A673 (cell line): ENCODE measurements at regions not wholly inside any gene's neighbourhood (a gene's known extent, or its start where the extent isn't known, plus 50 kb on each side); places are given as distances from the start of the nearest gene placed in this dataset.

Experiments
- BruUV-seq: library from RNA; stranded (reverse); fragments of 400-500 nt; replicated peaks from 2 replicates; lab custom pipeline; 2021; lab: Mats Ljungman, UMichigan
- CTCF ChIA-PET: fragments of 300-600 bp; sonication (Branson Sonifier 250); formaldehyde crosslinking; loops from one replicate; lab custom pipeline; 2022; ENCODE audit warnings: antibody characterized with exemption; lab: Charles Lee
- POLR2A ChIA-PET: fragments of 300-600 bp; sonication (Branson Sonifier 250); formaldehyde crosslinking; loops from one replicate; lab custom pipeline; 2022; ENCODE audit warnings: antibody characterized with exemption; ENCODE audit not compliant: low non-redundant PET; lab: Charles Lee
- DNase-seq: peaks from one replicate; pipeline ENCODE4 v3.0.0-alpha.2; 2015; ENCODE audit warnings: low spot score
- H3K27ac ChIP-seq: fragments of 200-600 bp; sonication (generic); 2 replicates; pipeline ENCODE4 v1.5.1; 2016; ENCODE audit warnings: mixed run types, low read depth, mild to moderate bottlenecking, mixed read lengths, antibody characterized with exemption, low read length; ENCODE audit not compliant: poor library complexity, severe bottlenecking
- H3K27me3 ChIP-seq: fragments of 200-600 bp; sonication (generic); replicated peaks from 2 replicates; pipeline ENCODE4 v1.6.1; 2017; ENCODE audit warnings: mixed run types, low read depth, mild to moderate bottlenecking, mixed read lengths, antibody characterized with exemption, low read length; ENCODE audit not compliant: insufficient read depth, poor library complexity
- H3K36me3 ChIP-seq: fragments of 200-600 bp; sonication (generic); 2 replicates; pipeline ENCODE4 v1.6.1; 2016; ENCODE audit warnings: mixed run types, mild to moderate bottlenecking, mixed read lengths, antibody characterized with exemption, low read length; ENCODE audit not compliant: insufficient read depth, poor library complexity, severe bottlenecking
- H3K4me1 ChIP-seq: fragments of 200-600 bp; sonication (generic); 2 replicates; pipeline ENCODE4 v1.6.1; 2017; ENCODE audit warnings: mixed run types, mild to moderate bottlenecking, mixed read lengths, antibody characterized with exemption, low read length; ENCODE audit not compliant: insufficient read depth, poor library complexity, severe bottlenecking
- H3K4me3 ChIP-seq: fragments of 200-600 bp; sonication (generic); 2 replicates; pipeline ENCODE4 v1.5.1; 2016; ENCODE audit warnings: low read depth, mixed run types, mild to moderate bottlenecking, mixed read lengths, low read length; ENCODE audit not compliant: poor library complexity, severe bottlenecking
- H3K9me3 ChIP-seq: fragments of 200-600 bp; sonication (generic); 2 replicates; pipeline ENCODE4 v1.6.1; 2016; ENCODE audit warnings: mixed run types, low read depth, mild to moderate bottlenecking, mixed read lengths, antibody characterized with exemption, low read length; ENCODE audit not compliant: poor library complexity, severe bottlenecking
- CTCF ChIP-seq: fragments of 300-800, 200-600 bp; sonication (generic); conservative IDR thresholded peaks from 2 replicates; pipeline ENCODE4 v1.5.1; 2017; ENCODE audit warnings: low read depth, mild to moderate bottlenecking, antibody characterized with exemption, low read length, moderate library complexity, mixed read lengths
- EZH2 ChIP-seq: fragments of 200-600 bp; sonication (generic); IDR thresholded peaks from 2 replicates; pipeline ENCODE4 v1.6.1; 2017; ENCODE audit warnings: borderline replicate concordance, low read depth, mild to moderate bottlenecking, mixed read lengths, antibody characterized with exemption, low read length; ENCODE audit not compliant: poor library complexity, severe bottlenecking
- intact Hi-C: fragments of 100-400 bp; cut with micrococcal nuclease; formaldehyde crosslinking; loops from one replicate; pipeline ENCODE4 v1.10.0; 2022; ENCODE audit not compliant: unreplicated experiment

- Histone ChIP-seq H3K4me1 (no peaks in the 10 kb centered on the region), H3K36me3 (no peaks in the 10 kb centered on the region), H3K27ac (no peak overlapping the region), H3K9me3 (no peaks in the 10 kb centered on the region), H3K4me3 (no peak overlapping the region), H3K27me3 (no peaks in the 10 kb centered on the region)
- no TSS peak for BruUV-seq
- intact Hi-C loops: no loop called here
- TF ChIP-seq EZH2 (no peak), CTCF (no peak)
- ChIA-PET POLR2A (no interaction called here), CTCF (no interaction called here)
- no peak for DNase-seq
Measured at GRCh38 chr18:59763541-59764136, 66.4 kb upstream of the CCBE1 start.

- BruUV-seq: no TSS peak
- TF ChIP-seq CTCF: no peak
- TF ChIP-seq EZH2: no peak
- intact Hi-C loops: no loop called here
- H3K4me1 ChIP-seq: no peaks in the 10 kb centered on the region
- no peaks in the 10 kb centered on the region for H3K27me3 ChIP-seq
- no peaks in the 10 kb centered on the region for H3K36me3 ChIP-seq
- ChIA-PET POLR2A (no interaction called here), CTCF (no interaction called here)
- H3K27ac ChIP-seq: no peak overlapping the region
- H3K9me3 ChIP-seq: no peaks in the 10 kb centered on the region
- H3K4me3 ChIP-seq: no peak overlapping the region
- DNase-seq: no peak
Measured at GRCh38 chr18:59760619-59761600, 63.7 kb upstream of the CCBE1 start.

- Histone ChIP-seq H3K4me1 (no peaks in the 10 kb centered on the region), H3K27me3 (no peaks in the 10 kb centered on the region), H3K4me3 (no peak overlapping the region), H3K9me3 (no peaks in the 10 kb centered on the region), H3K27ac (no peak overlapping the region), H3K36me3 (no peaks in the 10 kb centered on the region)
- TF ChIP-seq CTCF: no peak
- ChIA-PET CTCF (no interaction called here), POLR2A (no interaction called here)
- intact Hi-C loops: no loop called here
- BruUV-seq: no TSS peak
- no peak for DNase-seq
Measured at GRCh38 chr18:59760212-59760611, 63.0 kb upstream of the CCBE1 start.
